ENCODE measurements at regions not wholly inside any gene's neighbourhood (a gene's known extent, or its start where the extent isn't known, plus 50 kb on each side); places are given as distances from the start of the nearest gene placed in this dataset.

DNA sequence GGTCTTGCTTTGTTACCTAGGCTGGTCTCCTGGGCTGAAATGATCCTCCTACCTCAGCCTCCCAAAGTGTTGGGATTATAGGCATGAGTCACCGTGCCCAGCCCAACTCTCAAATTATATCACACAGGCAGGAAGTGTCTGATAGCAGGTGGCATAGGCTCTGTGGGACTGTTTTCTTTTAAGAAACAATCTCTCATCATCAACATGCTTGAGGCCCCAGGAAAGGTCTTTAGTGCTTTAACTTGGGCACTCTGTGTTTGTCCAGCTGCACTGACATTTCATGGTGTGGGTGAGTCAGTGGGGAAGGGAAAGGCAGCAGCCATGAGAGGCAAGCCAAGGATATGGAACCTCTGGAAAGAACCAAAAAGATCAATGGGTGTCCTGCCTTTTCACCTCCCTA lies 88.1 kb upstream of the TSPAN5 start:
- no peak for DNase-seq (ENCODE audit: low read depth)
- no peak overlapping the region for H3K4me3 ChIP-seq (ENCODE audit: low read length)
- TF ChIP-seq CTCF (conservative IDR thresholded peaks at IDR 0.05; ENCODE audit: low read length), result no peak

DNA sequence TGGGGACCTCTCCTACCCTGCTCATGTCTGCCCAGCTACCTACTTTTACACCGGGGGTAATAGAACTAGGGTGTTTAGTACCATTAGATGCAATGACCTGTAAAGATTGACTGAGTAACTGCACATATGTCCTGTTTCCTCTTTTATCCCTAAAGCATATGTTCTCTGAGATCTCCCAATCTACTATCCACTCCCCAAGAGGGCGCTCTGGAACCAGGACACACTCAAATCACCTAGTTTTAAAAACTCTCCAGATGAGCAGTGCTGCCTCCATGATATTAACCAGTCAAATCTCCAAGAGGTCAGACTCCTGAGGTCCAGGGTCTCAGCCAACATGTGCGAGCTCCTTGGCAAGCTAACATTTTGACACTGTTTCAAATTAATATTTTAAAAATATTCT lies 87.0 kb upstream of the TSPAN5 start:
- H3K4me3 ChIP-seq (ENCODE audit: low read length), result no peak overlapping the region
- DNase-seq (ENCODE audit: low read depth), result peak; percentile 19
- peak; percentile 39 for TF ChIP-seq CTCF (conservative IDR thresholded peaks at IDR 0.05; ENCODE audit: low read length)

- H3K4me3 ChIP-seq (ENCODE audit: low read length), result no peak overlapping the region
- no peak for TF ChIP-seq CTCF (conservative IDR thresholded peaks at IDR 0.05; ENCODE audit: low read length)
- DNase-seq (ENCODE audit: low read depth), result no peak
Observed at GRCh38 chr4:98744372-98745150, 86.2 kb upstream of the TSPAN5 start.

GRCh38 chr4:98741952-98742351 lies 83.5 kb upstream of the TSPAN5 start:
- TF ChIP-seq CTCF (conservative IDR thresholded peaks at IDR 0.05; ENCODE audit: low read length), result no peak
- no peak overlapping the region for H3K4me3 ChIP-seq (ENCODE audit: low read length)
- no peak for DNase-seq (ENCODE audit: low read depth)

DNA sequence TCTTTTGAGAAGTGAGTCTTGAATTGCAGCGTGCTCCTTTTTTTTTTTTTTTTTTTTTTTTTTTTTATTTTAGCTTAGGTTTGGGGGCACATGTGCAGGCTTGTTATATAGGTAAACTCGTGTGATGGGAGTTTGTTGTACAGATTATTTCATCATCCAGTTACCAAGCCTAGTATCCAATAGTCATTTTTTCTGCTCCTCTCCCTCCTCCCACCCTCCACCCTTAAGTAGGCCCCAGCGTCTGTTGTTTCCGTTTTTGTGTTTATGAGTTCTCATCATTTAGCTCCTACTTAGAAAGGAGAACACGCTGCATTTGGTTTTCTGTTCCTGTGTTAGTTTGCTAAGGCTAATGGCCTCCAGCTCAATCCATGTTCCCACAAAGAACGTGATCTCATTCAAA lies 81.3 kb upstream of the TSPAN5 start:
- H3K4me3 ChIP-seq (ENCODE audit: low read length), result no peak overlapping the region
- DNase-seq (ENCODE audit: low read depth), result no peak
- no peak for TF ChIP-seq CTCF (conservative IDR thresholded peaks at IDR 0.05; ENCODE audit: low read length)

- DNase-seq (ENCODE audit: low read depth), result no peak
- no peak for TF ChIP-seq CTCF (conservative IDR thresholded peaks at IDR 0.05; ENCODE audit: low read length)
- no peak overlapping the region for H3K4me3 ChIP-seq (ENCODE audit: low read length)
Observed at GRCh38 chr4:98733601-98734000, 75.2 kb upstream of the TSPAN5 start.

GRCh38 chr4:98728871-98729270 lies 70.5 kb upstream of the TSPAN5 start:
- TF ChIP-seq CTCF (conservative IDR thresholded peaks at IDR 0.05; ENCODE audit: low read length), result no peak
- DNase-seq (ENCODE audit: low read depth), result no peak
- H3K4me3 ChIP-seq (ENCODE audit: low read length), result no peak overlapping the region

Data from AG10803 (cell line).